ENCODE measurements at regions not wholly inside any gene's neighbourhood (a gene's known extent, or its start where the extent isn't known, plus 50 kb on each side); places are given as distances from the start of the nearest gene placed in this dataset.
A peak's percentile ranks its signal among the peaks of the same experiment; 100 is the strongest.
"Not testable (repeated sequence)": the region's sequence is repeated elsewhere in the genome, so short reads cannot be mapped to it uniquely, and the experiment has no call there.

GRCh38 chr5:21482522-21482921, 1370.6 kb downstream of the CDH12 start:
- DNase-seq: not testable (repeated sequence)

- not testable (repeated sequence) for DNase-seq
Measured at GRCh38 chr5:21481320-21482270, 1371.5 kb downstream of the CDH12 start.

- DNase-seq: not testable (repeated sequence)
Measured at GRCh38 chr5:21480054-21480453, 1373.1 kb downstream of the CDH12 start.

- not testable (repeated sequence) for DNase-seq
Measured at GRCh38 chr5:21473981-21474380, 1379.2 kb downstream of the CDH12 start.

GRCh38 chr5:21473436-21473835, 1379.7 kb downstream of the CDH12 start:
- not testable (repeated sequence) for DNase-seq

- DNase-seq: not testable (repeated sequence)
Measured at GRCh38 chr5:21471691-21472090, 1381.5 kb downstream of the CDH12 start.

GRCh38 chr5:21469523-21470101, 1383.5 kb downstream of the CDH12 start:
- DNase-seq: peak; percentile 11

GRCh38 chr5:21467544-21467943, 1385.6 kb downstream of the CDH12 start:
- not testable (repeated sequence) for DNase-seq

- not testable (repeated sequence) for DNase-seq
Measured at GRCh38 chr5:21459744-21460073, 1393.4 kb downstream of the CDH12 start.

- no peak for DNase-seq
Measured at GRCh38 chr5:21452449-21452848, 1400.7 kb downstream of the CDH12 start.

- no peak for DNase-seq
Measured at GRCh38 chr5:21432646-21433045, 1420.5 kb downstream of the CDH12 start.

- DNase-seq: no peak
Measured at GRCh38 chr5:21424907-21425306, 1428.2 kb downstream of the CDH12 start.

GRCh38 chr5:21419383-21419782, 1431.4 kb upstream of the CDH18 start:
- DNase-seq: no peak

GRCh38 chr5:21402089-21402488, 1414.1 kb upstream of the CDH18 start:
- DNase-seq: not testable (repeated sequence)

GRCh38 chr5:21398511-21398910, 1410.5 kb upstream of the CDH18 start:
- DNase-seq: no peak

GRCh38 chr5:21397693-21398092, 1409.7 kb upstream of the CDH18 start:
- no peak for DNase-seq

- DNase-seq: no peak
Measured at GRCh38 chr5:21391506-21391905, 1403.5 kb upstream of the CDH18 start.

GRCh38 chr5:21360754-21361153, 1372.8 kb upstream of the CDH18 start:
- not testable (repeated sequence) for DNase-seq

GRCh38 chr5:21341948-21342261, 1353.9 kb upstream of the CDH18 start:
- DNase-seq: not testable (repeated sequence)

- DNase-seq: not testable (repeated sequence)
Measured at GRCh38 chr5:21341203-21341947, 1353.4 kb upstream of the CDH18 start.

GRCh38 chr5:21340233-21340632, 1352.2 kb upstream of the CDH18 start:
- not testable (repeated sequence) for DNase-seq

GRCh38 chr5:21336478-21336877, 1348.5 kb upstream of the CDH18 start:
- DNase-seq: not testable (repeated sequence)

GRCh38 chr5:21315376-21315775, 1327.4 kb upstream of the CDH18 start:
- DNase-seq: not testable (repeated sequence)

GRCh38 chr5:21301205-21301604, 1313.2 kb upstream of the CDH18 start:
- DNase-seq: not testable (repeated sequence)
